HG03095 (cell line): ENCODE measurements at regions not wholly inside any gene's neighbourhood (a gene's known extent, or its start where the extent isn't known, plus 50 kb on each side); places are given as distances from the start of the nearest gene placed in this dataset.

Experiments
- ATAC-seq: cut with Tn5 transposase; IDR thresholded peaks from one replicate; pipeline ENCODE4 v1.9.1; 2021; ENCODE audit warnings: moderate library complexity; ENCODE audit not compliant: unreplicated experiment

- ATAC-seq = no peak
Observed at GRCh38 chr6:23953976-23954375, 172.0 kb upstream of the NRSN1 start.

DNA sequence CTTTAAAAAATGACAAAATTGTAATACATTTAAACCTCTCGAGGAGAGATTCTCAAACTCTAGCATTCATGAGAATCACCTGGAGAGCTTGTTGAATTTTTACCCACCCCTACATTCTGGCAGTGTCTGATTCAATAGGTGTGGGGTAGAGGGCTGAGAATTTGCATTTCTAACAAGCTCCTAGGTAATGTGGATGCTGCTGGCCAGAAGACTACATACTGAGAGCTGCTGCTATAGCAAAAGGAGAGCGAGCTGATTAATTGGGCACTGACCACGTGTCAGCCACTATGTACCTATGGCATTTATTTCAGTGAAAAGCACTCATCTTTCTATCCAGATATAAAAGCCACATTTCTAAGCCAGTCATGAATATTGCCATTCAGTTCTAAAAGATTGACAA, 169.0 kb upstream of the NRSN1 start:
- no peak for ATAC-seq

DNA sequence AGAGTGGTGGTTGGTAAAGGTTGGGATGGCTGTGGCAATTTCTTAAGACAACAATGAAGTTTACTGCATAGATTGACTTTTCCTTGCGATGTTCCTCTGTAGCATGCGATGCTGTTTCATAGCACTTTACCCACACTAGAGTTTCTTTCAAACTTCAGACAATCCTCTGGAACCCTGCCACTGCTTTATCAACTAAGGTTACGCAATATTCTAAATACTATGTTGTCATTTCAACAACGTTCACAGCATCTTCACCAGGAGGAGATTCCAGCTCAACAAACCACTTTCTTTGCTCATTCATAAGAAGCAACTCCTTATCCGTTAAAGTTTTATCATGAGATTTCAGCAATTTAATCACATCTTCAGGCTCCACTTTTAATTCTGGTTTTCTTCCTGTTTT, 161.2 kb upstream of the NRSN1 start:
- no peak for ATAC-seq

DNA sequence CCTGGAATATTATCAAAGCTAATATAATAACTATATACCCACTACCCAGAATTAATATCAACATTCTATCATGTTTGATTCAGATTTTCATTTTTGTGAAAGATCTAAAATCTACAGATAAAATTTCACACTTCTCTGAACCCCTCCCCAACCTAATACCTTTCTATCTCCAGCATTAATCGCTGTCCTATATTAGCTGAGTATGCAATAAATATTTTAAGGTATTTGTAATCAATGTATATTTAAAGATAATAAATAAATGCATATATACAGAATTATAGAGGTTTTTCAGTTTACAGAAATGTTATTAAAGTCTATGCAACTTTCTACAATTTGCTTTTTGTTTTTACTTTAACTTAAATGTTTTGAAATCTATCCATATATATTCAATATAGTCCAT, 156.7 kb upstream of the NRSN1 start:
- ATAC-seq = no peak

GRCh38 chr6:23977706-23978105, 148.3 kb upstream of the NRSN1 start:
- no peak for ATAC-seq

- ATAC-seq = no peak
Observed at GRCh38 chr6:23980965-23981364, 145.1 kb upstream of the NRSN1 start.

- ATAC-seq = no peak
Observed at GRCh38 chr6:23981923-23982322, 144.1 kb upstream of the NRSN1 start.

- ATAC-seq = no peak
Observed at GRCh38 chr6:23983735-23984134, 142.3 kb upstream of the NRSN1 start.

GRCh38 chr6:23985015-23985414, 141.0 kb upstream of the NRSN1 start:
- ATAC-seq = no peak

DNA sequence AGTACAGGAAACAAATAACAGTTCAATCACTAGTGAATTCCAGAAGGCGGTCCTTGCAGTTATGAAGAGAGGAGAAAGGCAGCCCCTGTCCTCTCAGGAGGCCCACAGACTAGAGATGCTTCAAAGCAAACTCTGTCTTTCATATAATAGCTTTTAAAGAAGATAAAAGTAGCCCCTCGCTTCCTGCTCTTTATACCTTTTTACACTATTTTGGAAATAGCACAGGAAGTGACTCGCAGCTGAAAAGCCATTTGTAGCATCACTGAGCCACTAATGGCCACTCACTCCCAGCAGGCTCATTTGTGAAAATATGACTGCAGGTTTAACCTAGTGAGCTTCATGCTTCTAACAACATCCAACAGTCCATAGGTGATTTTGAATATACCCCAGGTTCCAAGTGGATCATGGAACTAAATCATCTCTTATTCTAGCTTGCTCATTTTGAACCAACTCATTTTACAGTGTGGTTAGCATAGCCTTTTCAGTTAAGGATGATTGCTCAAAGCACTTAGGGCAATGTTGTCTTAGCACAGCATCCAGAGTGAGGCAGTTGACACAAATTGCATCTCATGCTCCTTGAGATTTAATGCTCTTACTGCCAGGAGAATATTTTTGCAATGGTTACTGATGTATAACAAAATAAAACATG, 136.0 kb upstream of the NRSN1 start:
- no peak for ATAC-seq

- ATAC-seq = no peak
Observed at GRCh38 chr6:23994013-23994412, 132.0 kb upstream of the NRSN1 start.

DNA sequence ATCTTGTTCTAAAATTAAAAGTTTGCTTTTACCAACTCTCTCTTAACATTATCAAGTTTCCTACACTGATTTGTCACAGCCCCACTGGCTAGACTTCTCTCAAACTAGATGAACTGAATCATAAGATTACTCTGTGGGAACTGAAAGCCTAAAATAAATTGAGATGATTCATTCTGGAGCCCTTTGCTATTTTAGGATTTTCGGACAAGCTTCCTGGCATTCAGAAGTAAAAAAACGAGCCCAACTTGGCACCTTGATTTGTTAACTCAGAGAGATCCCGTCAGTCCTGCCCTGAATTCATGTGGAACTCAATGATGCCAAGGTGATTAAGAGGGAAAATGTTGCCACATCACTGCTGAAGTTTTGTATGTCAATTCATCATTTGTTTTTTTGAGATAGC, 122.0 kb upstream of the NRSN1 start:
- no peak for ATAC-seq

- no peak for ATAC-seq
Observed at GRCh38 chr6:24004659-24005058, 121.4 kb upstream of the NRSN1 start.

- ATAC-seq = no peak
Observed at GRCh38 chr6:24006254-24006653, 119.8 kb upstream of the NRSN1 start.

DNA sequence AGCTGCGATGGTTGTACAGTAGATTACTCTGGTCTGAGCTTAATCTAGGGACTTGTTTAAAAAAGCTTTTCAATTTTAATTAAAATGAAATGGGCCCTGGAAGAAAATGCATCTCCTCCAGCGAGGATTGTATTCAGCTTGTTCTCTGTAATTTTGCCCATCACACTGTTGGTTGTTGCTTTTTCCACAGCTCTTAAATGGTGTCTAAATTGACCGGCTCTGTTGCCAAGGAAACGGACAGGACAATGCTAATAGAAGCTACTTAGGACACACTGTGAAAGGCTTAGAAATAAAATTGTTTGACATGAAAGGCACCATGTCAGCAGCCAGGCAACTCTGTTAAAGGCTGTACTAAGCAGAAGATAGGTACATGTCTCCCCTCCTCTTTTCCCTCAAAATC, 116.7 kb upstream of the NRSN1 start:
- no peak for ATAC-seq

GRCh38 chr6:24010133-24010532, 115.9 kb upstream of the NRSN1 start:
- no peak for ATAC-seq

GRCh38 chr6:24016286-24016685, 109.7 kb upstream of the NRSN1 start:
- no peak for ATAC-seq

- ATAC-seq = no peak
Observed at GRCh38 chr6:24016857-24017256, 109.2 kb upstream of the NRSN1 start.

GRCh38 chr6:24019393-24019792, 106.6 kb upstream of the NRSN1 start:
- ATAC-seq = no peak

GRCh38 chr6:24019830-24020229, 106.2 kb upstream of the NRSN1 start:
- no peak for ATAC-seq

- no peak for ATAC-seq
Observed at GRCh38 chr6:24026050-24026449, 100.0 kb upstream of the NRSN1 start.

- no peak for ATAC-seq
Observed at GRCh38 chr6:24031496-24031895, 94.5 kb upstream of the NRSN1 start.

- ATAC-seq = no peak
Observed at GRCh38 chr6:24032896-24033688, 92.9 kb upstream of the NRSN1 start.
